HG02870 (cell line): ENCODE measurements at regions not wholly inside any gene's neighbourhood (a gene's known extent, or its start where the extent isn't known, plus 50 kb on each side); places are given as distances from the start of the nearest gene placed in this dataset.

Source experiments
- ATAC-seq: cut with Tn5 transposase; IDR thresholded peaks from one replicate; pipeline ENCODE4 v1.9.1; 2021; ENCODE audit warnings: mild to moderate bottlenecking, moderate library complexity; ENCODE audit not compliant: unreplicated experiment

DNA sequence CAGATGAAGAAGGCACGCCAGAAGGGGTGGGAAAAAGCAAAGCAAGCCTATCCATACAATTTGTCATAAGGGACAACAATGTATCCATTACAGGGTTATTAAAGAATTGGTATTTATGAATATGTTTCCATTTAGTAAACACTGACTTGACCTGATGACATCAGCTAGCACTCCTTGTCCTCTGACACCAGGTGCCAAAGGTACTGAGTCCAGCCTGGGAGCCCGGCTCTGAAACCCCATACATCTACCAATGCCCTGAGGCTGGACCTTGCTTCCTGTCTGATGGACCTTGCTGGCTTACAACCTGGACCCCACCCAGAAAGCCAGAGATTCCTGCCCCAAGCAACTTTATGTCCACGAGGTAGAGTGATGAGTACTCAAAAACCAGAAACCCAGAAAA is 263.0 kb upstream of the ATP11B start:
- ATAC-seq: no peak

DNA sequence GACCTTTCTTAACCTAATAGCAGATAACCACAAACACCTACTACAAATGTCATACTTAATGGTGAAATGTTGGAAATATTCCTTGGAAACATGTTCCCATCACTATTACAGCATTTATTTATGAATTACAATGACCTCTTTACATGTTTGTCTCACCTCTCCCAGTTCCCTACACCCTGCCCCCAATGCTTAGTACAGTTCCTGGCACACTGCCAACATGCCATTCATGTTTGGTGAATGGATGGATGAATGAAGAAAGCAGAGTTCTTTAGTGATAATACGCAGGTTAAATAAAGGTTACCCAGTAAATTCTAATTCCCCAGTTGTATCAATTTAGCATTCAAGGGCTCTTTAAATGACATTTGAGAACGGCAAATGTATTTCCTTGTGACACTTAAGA is 259.9 kb upstream of the ATP11B start:
- ATAC-seq: no peak

DNA sequence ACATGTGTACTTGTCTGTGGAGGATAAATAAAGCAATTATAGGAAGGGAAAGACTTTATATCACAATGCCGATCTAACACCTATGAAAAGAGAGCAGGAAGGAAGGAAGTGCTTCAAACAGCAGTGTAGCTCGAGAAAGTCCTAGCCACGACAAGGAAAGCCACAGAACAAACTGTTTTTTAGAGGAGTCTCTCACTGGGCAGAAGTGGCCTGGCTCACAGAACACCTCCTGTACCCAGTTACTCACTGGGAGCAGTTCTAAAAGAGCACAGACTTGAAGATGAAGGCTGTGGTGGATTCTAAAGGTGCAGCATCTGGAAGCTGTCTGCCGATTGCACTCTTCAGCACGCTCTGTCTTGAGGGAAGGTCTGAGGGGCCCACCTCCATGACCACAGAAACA is 248.8 kb upstream of the ATP11B start:
- ATAC-seq: no peak

DNA sequence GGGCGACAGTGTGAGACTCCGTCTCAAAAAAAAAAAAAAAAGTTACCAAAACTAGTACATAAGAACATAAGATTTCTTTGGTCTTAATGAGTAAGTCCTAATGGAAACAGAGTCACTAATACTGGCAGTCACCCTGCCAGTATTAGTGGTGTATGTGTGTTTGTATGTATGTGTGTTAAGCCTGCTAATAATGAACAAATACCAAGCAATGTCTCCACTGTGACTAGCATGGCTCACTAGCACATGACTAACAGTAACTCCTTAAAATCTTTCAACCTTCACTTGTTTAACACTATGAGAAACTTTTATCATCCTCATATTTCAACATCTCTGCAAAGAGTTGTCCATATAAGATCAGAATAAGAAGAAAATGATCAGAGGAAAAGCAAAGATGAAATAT is 231.0 kb upstream of the ATP11B start:
- no peak for ATAC-seq

DNA sequence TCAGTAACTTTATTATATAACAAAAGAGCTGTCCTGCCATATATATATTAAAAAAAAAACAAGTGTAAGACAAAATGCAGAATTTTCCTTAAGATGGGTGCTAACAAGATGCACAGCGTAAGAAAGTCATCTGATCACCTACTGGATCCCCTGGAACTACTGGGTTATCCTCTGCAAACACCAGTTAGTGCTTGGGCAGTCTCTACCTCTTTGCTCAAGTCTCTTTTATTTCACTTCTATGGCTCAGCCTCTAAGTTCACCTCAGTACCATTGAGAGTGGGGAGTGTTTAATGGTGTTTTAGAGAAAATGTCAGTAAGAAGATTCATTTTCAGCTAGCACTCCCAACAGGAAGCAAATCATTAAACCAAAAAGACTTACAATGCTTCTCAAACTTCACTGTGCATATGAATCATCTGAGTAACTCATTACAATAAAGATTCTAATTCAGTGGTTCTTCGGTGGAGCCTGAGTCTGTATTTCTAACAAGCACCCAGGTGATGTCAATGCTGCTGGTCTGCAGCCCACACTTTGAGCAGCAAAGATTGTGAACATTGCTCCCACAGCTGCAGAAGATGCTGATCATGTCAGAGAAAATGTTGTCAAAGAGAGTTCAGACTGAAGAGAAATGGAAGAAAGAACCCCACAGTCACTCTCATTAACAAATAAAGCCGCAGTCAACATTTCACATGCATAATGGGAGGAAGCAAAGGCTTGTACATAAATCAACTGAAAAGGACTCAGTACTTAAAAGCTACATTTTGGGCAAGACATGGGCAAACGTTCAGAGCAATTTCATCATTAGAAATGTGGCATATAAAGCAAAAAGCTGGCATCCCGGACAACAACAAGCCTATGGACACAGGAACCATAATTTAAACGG is 227.1 kb upstream of the ATP11B start:
- no peak for ATAC-seq

DNA sequence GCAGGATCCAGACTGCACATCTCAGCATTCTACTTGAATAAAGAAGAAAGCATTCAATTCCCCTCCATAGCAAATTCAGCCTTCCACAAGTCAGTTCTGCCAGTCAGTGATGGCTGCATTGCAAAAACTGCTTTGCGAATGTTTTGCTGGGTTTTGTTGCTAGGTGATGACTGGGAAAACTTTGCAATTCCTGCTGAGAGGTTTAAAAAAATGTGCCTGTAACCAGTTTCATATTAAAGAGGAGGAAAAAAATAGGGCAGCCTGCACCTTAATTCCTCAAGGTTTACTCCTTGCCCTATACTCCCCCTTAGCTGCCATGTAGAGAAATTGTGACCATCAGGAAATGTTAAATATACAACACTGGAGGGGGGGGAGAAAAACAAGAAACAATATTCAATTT is 225.6 kb upstream of the ATP11B start:
- no peak for ATAC-seq

DNA sequence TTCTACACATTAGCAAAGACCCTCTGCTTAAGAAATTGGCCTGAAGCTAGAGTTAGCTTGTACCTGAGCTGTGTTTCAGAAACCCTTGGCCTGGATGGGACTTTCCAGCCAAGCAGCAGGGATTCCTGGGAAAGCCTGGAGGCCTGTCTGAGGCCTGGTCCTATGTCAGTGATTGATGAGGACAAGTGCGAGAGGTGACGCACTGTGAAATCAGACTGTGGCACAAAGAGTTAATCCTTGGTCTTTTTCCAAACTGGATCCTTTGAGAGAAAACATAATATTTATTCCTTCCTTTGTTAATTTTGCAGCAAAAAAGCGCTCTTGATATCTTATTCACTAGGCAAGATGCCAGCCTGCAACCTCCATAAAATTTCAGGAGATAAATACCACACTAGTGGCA is 225.0 kb upstream of the ATP11B start:
- ATAC-seq: no peak

DNA sequence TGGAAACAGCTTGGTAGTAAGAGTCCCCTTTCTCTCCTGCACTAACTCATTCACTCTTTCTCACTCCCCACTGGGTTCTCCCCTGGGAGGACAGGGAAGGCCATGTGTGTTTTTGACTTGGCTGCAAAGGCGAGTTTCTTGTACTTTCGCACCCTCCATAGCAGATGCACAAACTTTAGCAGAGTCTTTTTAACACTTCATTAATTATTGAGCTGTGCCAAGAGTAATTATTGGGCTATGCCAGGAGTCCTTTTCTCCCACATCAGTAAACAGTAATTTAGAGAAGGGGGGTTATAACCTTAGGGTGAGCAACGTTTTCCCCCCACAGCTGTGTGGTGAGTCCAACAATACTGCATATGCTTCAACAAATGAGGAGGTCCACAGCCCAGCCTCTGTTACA is 224.4 kb upstream of the ATP11B start:
- ATAC-seq: no peak

DNA sequence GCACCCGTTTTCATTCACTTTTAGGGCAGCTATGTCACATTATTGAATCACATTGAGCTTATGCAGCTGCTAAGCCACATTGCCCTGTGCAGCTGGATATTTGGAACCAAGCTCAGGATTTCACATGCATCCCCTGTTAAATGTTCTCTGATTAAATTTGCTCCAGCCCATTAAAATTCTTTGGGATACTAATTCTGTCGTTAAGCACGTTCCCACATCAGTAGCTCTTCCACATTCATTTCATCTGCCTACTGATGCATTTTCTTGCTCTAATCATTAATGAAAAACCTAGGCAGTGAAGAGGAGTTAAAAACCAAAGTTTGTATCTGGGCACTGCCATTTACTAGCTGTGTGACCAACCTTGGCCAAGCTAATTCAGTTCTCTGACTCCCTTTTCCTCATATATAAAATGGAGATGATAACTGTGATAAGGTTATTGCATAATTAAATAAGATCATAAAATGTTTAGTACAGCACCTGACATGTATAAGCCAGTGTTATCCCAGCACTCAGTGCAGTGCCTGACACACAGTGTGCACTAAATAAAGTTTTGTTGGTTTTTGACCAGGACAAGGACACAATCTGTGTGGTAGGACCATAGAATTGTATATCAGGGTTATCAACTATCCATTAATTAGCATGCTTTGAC is 222.2 kb upstream of the ATP11B start:
- no peak for ATAC-seq

DNA sequence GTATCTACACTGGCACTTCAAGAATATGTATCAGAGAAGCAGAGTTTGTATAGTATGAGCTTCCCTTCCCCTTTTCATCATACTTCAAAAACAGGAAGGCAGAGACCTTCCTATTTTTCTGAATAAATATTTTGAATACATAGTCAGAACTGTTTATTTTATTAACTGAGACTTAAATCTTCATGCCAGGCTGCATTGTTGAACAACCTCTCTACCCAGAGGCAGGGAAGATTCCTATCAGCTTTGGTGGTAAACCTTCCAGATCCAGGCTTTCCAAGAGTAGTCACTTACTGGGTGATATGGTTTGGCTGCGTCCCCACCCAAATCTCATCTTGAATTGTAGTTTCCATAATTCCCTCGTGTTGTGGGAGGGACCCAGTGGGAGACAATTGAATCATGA is 217.4 kb upstream of the ATP11B start:
- ATAC-seq: no peak

DNA sequence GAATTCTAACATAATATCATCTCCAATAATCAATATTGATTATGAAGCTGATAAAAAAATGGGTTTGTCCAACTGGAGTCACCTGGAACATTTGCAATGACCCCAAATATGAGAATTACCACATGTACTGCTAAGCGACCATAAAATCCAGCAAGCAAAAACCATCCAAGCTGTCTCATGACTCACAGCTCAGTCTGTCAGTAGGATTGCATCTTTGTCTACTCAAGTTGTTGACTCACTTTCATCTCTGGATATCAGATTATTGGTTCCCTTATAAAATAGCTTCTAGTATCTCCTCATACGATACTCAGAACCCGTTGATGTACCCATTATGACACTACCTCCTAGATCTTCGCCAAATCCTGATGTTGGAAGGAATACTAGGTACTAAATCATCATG is 209.8 kb upstream of the ATP11B start:
- ATAC-seq: no peak

DNA sequence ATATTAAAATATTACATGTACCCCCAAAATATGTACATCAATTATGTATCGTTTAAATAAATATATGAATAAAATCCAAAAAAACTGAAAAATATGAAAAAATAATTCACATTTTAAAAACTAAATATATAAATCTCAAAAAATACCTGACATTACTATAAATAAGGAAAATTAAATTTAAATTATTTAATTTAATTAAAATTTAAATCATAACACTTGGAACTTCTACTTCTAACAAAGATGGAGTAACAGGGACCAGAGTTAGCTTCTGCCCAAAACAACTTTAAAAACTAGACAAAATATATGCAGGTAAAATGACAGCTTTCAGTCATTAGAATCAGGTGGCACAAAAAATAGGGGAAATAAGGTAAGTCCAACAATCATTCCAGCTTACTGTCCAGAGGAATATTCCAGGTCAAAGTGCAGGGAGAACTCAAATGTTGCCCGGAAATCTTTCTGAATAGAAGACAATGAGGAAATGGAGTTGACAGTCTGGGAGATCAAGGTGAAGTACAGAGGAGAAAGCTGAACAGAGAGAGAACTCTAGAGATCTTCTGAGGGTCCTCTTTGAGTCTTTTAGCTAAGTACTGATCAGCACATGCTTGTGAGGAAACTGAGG is 207.7 kb upstream of the ATP11B start:
- no peak for ATAC-seq

DNA sequence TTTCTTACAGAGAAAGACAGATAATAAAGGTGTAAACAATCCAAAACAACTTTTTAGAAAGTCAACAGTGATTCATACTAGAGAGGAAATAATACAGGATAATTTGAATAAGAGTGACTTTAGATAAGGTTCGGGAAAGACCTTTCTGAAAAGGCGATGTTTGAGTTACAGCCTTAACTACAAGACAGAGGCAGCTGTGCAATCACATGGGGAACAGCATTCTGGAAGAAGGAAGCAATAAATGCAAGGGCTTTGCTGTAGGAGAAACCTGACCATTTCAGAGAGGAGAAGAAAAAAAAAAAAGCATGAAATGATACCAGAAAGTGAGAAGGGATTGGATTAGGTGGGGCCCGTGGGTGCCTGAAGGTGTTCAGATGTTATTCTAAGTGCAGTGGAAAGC is 200.6 kb upstream of the ATP11B start:
- ATAC-seq: no peak

DNA sequence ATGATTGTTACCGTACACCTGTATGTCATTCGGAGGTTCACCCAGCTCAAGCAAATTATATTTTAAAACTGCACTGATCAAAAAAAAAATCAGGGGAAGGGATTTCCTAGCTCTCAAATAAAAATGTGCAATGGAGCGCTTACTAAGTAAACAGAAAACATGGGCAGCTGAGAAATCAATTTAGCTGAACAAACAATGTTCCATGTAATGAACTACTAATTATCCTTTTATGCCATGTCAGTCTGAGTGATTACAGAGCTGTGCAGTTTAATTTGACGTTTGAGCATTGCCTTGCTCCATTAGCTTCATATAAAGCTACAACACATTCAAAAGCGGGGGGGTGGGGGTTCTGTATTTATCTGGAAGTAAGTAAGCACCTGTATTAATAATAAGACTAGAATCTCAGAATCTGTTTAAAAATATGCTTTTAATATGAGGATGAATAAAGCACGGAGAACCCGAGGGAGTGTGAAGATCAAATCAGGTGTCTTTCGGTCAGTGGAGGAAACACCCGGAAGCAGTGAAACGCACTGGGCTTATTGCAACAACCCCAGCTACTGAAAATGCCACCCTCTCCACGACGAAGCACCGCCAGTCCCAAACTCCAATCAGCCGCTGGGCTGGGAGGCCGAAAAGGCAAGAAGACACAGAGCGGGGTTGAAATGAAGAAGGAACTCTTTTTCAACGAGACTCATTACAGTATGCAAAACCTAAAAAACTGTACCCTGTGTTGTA is 196.5 kb upstream of the ATP11B start:
- ATAC-seq: no peak

DNA sequence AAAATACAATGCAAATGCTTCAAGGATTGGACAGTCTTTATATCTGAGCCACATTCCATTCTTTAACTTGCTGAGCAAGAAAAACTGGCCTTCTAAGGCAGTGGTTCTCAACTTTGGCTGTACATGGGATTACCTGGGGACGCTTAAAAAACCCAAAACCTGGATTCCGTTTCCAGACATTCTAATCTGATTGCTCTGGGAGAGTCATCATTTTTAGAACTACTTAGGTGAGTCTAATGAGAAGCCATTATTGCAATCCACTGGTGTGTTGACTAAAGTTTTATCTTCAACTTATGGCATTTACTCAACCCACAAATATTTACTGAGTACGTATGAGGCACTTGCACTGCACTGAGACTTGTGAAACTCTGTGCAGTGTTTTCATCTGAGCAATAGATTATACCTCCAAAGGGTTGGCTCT is 195.7 kb upstream of the ATP11B start:
- no peak for ATAC-seq

DNA sequence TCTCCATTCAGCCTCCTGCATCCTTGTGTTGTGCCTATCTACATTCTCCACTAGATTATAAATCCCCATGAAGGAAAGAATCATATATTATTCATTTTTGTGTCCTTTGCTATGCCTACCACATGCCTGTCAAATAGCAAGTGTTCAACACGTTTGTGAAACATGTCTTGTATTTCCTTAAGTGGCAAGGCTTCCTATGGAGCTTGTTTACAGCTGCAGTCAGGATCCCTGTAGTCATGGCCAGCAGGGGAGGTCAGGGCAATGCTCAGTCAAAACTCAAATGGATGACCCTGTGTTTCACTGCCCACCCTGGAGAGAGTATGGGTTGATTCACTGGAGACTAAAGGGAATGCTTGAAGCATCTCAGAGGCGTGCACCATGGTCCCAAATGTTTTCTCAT is 191.7 kb upstream of the ATP11B start:
- no peak for ATAC-seq

DNA sequence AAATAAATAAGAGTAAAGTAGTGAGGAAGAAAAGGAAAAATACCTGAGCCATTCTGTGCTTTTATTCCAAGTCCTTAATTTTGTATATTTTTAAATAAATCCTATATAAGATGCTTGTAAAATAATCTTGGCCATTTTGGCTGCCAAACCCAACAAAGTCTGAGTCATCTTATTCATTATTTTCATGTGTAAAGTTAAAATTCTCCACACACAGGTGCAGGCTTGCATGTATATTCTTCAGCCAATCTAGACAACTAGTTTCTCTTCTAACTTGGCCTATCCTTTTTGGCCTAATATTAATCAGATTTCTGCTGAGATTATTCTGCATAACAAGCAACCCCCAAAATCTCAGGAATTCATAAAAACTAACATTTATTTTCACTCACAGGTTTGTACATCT is 189.8 kb upstream of the ATP11B start:
- no peak for ATAC-seq

DNA sequence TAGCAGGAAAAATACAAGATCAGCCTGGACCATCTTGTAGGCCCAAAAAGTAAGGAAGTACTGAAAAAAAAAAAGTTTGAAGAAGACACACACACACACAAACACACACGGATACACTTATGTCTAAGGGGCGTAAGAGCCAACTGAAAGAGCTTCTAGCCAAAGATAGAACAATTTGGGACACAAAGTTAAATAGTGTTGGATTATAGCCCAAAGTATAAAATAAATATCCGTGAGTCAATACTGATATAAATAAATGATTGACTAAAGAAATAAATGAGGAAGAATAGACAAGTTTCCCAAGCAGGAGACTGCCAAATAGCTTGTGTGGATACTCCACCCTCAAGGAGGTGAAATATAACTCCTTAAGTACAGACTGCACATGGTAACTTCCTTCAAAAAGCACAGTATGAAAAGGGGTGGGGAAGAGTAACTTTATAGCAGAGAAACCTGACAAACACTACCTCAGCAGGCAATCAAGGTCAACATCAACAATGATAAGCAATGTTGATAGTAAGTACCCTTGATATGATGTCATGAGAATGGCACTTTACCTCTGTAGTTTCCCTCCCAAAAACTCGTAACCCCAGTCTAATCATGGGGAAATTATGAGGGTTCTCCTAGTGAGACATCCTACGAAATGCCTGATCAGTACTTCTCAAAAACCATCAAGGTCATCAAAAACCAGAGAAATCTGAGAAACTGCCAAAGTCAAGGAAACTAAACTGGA is 187.3 kb upstream of the ATP11B start:
- no peak for ATAC-seq

DNA sequence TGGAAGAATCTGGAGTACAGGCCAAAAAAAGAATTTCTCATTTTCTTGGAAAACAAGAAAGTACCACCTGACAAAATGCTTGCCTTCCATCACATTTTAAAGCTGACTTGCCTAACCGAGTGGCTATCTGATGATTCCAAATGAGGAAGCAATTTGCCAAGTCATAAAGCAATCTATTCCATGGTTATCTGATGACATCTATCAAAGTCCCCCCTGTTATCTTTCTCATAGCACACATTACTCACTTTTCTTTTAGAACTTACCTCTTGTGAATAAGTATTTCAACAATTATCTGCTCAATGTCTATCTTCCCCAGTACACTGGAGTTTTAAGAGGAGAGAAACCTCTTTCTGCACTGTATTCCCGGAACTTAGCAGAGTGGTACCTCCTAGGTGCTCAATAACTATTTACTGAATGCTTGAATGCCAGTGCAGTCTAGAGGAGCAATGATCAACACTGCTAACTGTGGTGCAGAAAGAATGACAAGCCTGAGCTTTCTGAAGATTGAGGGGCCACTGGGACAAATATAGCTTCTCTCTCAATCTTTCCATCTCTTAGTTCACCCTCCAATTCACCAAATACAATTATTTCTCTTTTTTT is 186.3 kb upstream of the ATP11B start:
- no peak for ATAC-seq

DNA sequence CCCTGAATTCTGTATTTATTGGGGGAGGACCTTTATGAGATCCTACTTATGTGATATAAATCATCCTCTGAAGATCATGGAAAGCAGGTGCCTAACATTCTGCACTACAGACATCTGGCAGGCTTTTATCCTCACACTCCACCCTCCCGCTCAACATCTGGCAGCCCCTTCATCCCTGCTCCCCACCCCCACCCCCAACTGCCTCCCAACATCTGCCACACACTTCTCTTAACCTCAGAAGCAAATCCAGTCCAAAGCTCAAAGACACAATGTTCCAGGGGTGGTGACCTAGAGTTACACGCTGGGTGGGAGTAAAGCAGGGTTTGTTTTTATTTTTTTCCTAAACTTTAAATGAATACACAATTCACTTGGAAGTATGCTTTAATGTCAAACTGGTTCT is 184.5 kb upstream of the ATP11B start:
- no peak for ATAC-seq
